Smooth muscle cell (in vitro differentiated cells): ENCODE measurements at regions not wholly inside any gene's neighbourhood (a gene's known extent, or its start where the extent isn't known, plus 50 kb on each side); places are given as distances from the start of the nearest gene placed in this dataset.

Source experiments
- DNase-seq: peaks from one replicate; lab custom pipeline; 2025; ENCODE audit not compliant: unreplicated experiment; lab: John Stamatoyannopoulos, UW
- H2AFZ ChIP-seq: fragments of 200-600 bp; sonication (generic); 2 replicates; pipeline ENCODE4 v1.6.0; 2016; ENCODE audit warnings: antibody characterized with exemption, low read depth, mild to moderate bottlenecking
- H3F3A ChIP-seq: fragments of 200-600 bp; sonication (generic); 2 replicates; pipeline ENCODE4 v1.6.0; 2017; ENCODE audit warnings: antibody characterized with exemption, low read depth
- H3K27ac ChIP-seq: fragments of 200-600 bp; sonication (generic); 2 replicates; pipeline ENCODE4 v1.5.1; 2016; ENCODE audit warnings: low read depth, mild to moderate bottlenecking
- H3K27me3 ChIP-seq: fragments of 200-600 bp; sonication (generic); 2 replicates; pipeline ENCODE4 v1.6.1; 2016; ENCODE audit warnings: low read depth, mild to moderate bottlenecking
- H3K36me3 ChIP-seq: fragments of 200-600 bp; sonication (generic); 2 replicates; pipeline ENCODE4 v1.5.1; 2016; ENCODE audit warnings: low read depth
- H3K4me1 ChIP-seq: fragments of 200-600 bp; sonication (generic); 2 replicates; pipeline ENCODE4 v1.5.1; 2016; ENCODE audit warnings: low read depth
- H3K4me2 ChIP-seq: fragments of 200-600 bp; sonication (generic); 2 replicates; pipeline ENCODE4 v1.6.0; 2016; ENCODE audit warnings: mild to moderate bottlenecking
- H3K4me3 ChIP-seq: fragments of 200-600 bp; sonication (generic); 2 replicates; pipeline ENCODE4 v1.5.1; 2016; ENCODE audit warnings: mild to moderate bottlenecking
- H3K79me2 ChIP-seq: fragments of 200-600 bp; sonication (generic); 2 replicates; pipeline ENCODE4 v1.6.0; 2016; ENCODE audit warnings: low read depth, mild to moderate bottlenecking
- H3K9ac ChIP-seq: fragments of 200-600 bp; sonication (generic); 2 replicates; pipeline ENCODE4 v1.6.0; 2016; ENCODE audit warnings: low read depth
- H3K9me3 ChIP-seq: fragments of 200-600 bp; sonication (generic); replicated peaks from 2 replicates; pipeline ENCODE4 v1.5.1; 2016; ENCODE audit warnings: low read depth
- H4K20me1 ChIP-seq: fragments of 200-600 bp; sonication (generic); 2 replicates; pipeline ENCODE4 v1.6.0; 2016; ENCODE audit warnings: low read depth
- WGBS: methylation state at CpG from one replicate; pipeline ENCODE4 v1.1.7; 2016; ENCODE audit warnings: low lambda C conversion rate; 5-methylcytosine and 5-hydroxymethylcytosine counted together
- TF ChIP-seq, protein P1 (sequence below): fragments of 200-600 bp; sonication (generic); IDR thresholded peaks from 2 replicates; pipeline ENCODE4 v1.5.1; 2017; ENCODE audit warnings: borderline replicate concordance, mild to moderate bottlenecking, antibody characterized with exemption; ENCODE audit not compliant: insufficient read depth, poor library complexity, severe bottlenecking

DNA sequence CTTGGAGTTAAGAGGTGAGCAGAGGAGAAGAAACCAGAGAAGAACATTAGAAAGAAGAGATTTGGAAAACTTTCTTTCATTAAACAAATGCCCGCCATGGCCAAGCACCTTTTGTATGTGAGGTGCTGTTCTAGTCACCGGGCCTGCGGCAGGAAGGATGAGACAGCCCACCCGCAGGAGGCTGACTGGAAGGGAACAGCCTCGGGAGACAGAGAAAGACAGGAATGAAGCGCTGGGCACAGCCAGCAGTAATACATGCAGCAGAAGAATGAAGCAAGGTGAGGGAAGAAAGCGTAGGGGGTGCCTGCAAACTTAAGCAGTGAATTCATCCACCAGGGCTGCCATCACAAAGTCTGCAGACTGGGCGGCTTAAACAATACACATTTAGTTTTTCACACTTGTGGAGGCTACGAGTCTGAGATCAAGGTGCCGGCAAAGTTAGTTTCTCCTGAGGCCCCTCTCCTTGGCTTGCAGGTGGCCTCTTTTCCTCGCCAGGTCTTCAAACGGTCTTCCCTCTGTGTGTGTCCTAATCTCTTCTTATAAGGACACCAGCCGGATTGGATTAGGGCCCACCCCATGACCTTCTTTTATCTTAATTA lies 188.1 kb downstream of the PSMG1 start:
- Histone ChIP-seq H3K36me3 (no peaks in the 10 kb centered on the region), H3K4me2 (no peak overlapping the region), H3K9ac (no peak overlapping the region), H3K4me1 (peaks cover 16% of the 10 kb centered on the region), H3K27me3 (no peaks in the 10 kb centered on the region), H3K79me2 (no peaks in the 10 kb centered on the region), H3K4me3 (no peak overlapping the region), H3F3A (no peaks in the 10 kb centered on the region), H4K20me1 (no peaks in the 10 kb centered on the region), H3K27ac (no peak overlapping the region), H2AFZ (no peak overlapping the region), H3K9me3 (no peaks in the 10 kb centered on the region)
- 90% methylated on average over 13 of the region's 13 CpGs for WGBS
- DNase-seq: no peak
- TF ChIP-seq, protein P1, sequence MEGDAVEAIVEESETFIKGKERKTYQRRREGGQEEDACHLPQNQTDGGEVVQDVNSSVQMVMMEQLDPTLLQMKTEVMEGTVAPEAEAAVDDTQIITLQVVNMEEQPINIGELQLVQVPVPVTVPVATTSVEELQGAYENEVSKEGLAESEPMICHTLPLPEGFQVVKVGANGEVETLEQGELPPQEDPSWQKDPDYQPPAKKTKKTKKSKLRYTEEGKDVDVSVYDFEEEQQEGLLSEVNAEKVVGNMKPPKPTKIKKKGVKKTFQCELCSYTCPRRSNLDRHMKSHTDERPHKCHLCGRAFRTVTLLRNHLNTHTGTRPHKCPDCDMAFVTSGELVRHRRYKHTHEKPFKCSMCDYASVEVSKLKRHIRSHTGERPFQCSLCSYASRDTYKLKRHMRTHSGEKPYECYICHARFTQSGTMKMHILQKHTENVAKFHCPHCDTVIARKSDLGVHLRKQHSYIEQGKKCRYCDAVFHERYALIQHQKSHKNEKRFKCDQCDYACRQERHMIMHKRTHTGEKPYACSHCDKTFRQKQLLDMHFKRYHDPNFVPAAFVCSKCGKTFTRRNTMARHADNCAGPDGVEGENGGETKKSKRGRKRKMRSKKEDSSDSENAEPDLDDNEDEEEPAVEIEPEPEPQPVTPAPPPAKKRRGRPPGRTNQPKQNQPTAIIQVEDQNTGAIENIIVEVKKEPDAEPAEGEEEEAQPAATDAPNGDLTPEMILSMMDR: no peak

DNA sequence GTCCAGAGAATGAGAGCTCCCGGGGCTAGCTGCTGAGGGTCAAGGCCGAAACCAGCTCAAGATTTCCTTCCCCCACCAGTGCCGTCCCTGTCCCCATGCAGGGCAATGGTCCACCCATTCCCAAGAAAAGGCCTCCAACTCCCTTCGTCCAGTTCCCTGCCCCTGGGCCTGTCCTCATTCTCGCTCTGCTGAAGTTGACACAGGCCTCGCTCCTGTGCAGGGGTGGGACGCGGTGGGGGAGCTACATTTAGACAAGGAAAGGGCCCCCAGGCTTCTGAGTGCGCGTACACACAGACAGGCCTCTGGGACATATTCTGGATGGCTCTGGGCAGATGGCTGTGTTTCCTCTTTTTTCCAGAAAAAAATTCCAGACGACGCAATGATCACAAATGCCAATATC lies 188.3 kb downstream of the ETS2 start:
- no peak overlapping the region for H3K9ac ChIP-seq

DNA sequence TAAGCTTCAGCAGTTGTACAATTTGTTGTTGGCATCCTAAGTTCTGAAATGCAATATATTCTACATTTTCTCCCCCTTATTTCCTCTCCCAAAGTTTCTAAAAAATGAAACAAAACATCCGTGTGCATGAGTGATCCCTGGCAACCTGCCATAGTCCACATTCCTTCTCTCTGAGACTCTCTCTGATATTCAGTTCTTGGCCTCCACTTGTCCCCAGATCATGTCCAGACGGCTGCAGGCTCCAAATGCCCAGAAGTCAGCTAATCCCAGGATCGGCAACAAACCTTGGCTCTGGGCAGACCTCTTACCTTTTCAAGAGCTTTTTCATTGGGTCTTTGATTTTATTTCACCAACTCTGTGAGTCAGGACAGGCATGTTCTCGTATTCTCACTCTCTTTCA lies 187.8 kb downstream of the ETS2 start:
- no peak for DNase-seq
- peaks cover 30% of the 10 kb centered on the region for H3K4me1 ChIP-seq
- H3K4me2 ChIP-seq: peak overlapping the region; percentile 49
- no peaks in the 10 kb centered on the region for H3K27me3 ChIP-seq
- TF ChIP-seq, protein P1: no peak
- no peaks in the 10 kb centered on the region for H3K9me3 ChIP-seq
- no peaks in the 10 kb centered on the region for H3K36me3 ChIP-seq
- H3K9ac ChIP-seq: no peak overlapping the region
- no peak overlapping the region for H2AFZ ChIP-seq
- no peak overlapping the region for H3K4me3 ChIP-seq
- no peaks in the 10 kb centered on the region for H4K20me1 ChIP-seq
- no peak overlapping the region for H3K27ac ChIP-seq
- no peaks in the 10 kb centered on the region for H3K79me2 ChIP-seq
- peaks cover 11% of the 10 kb centered on the region for H3F3A ChIP-seq
- 19% methylated on average over 4 of the region's 4 CpGs for WGBS

More for the DNA sequence above, 188.3 kb downstream of the ETS2 start:
- Histone ChIP-seq H3K79me2 (no peaks in the 10 kb centered on the region), H3K4me3 (no peak overlapping the region), H3K4me2 (peak overlapping the region; percentile 49), H4K20me1 (no peaks in the 10 kb centered on the region), H3K27me3 (no peaks in the 10 kb centered on the region), H3K4me1 (peaks cover 26% of the 10 kb centered on the region), H3K27ac (no peak overlapping the region), H3F3A (peaks cover 7% of the 10 kb centered on the region), H3K9me3 (no peaks in the 10 kb centered on the region), H3K36me3 (no peaks in the 10 kb centered on the region), H2AFZ (no peak overlapping the region)
- 83% methylated on average over 12 of the region's 12 CpGs for WGBS
- TF ChIP-seq, protein P1: no peak
- no peak for DNase-seq

DNA sequence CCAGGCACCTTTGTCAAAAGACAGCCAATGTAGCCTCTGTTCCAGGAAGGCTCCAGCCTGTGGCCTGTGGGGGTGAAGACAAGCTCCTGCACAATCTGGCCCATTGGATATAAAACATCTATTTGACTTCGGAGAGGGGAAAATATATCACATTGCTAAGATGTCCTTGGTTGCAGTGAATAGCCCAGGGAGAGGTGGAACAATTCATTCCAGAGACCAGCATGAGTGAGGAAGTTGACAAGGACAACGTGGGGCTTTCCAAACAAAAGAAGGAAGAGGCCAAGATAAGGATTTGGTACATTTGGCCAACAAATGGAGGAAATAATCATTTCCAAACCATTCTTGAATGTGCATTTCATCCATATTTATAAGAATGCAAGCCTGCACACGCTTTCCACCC lies 187.0 kb downstream of the ETS2 start:
- H3K27me3 ChIP-seq: no peaks in the 10 kb centered on the region
- no peak for DNase-seq
- H4K20me1 ChIP-seq: no peaks in the 10 kb centered on the region
- H3K4me1 ChIP-seq: peaks cover 38% of the 10 kb centered on the region
- no peak overlapping the region for H3K4me2 ChIP-seq
- TF ChIP-seq, protein P1: no peak
- H3K9ac ChIP-seq: no peak overlapping the region
- H3K27ac ChIP-seq: no peak overlapping the region
- no peaks in the 10 kb centered on the region for H3K79me2 ChIP-seq
- no peaks in the 10 kb centered on the region for H3K36me3 ChIP-seq
- H3K9me3 ChIP-seq: no peaks in the 10 kb centered on the region
- WGBS: 93% methylated on average over 3 of the region's 3 CpGs
- H3K4me3 ChIP-seq: no peak overlapping the region
- peaks cover 18% of the 10 kb centered on the region for H3F3A ChIP-seq
- no peak overlapping the region for H2AFZ ChIP-seq
